ENCODE measurements at regions not wholly inside any gene's neighbourhood (a gene's known extent, or its start where the extent isn't known, plus 50 kb on each side); places are given as distances from the start of the nearest gene placed in this dataset.
A peak's percentile ranks its signal among the peaks of the same experiment; 100 is the strongest.
"Not testable (repeated sequence)": the region's sequence is repeated elsewhere in the genome, so short reads cannot be mapped to it uniquely, and the experiment has no call there.

GRCh38 chr1:143720087-143721023, 251.4 kb downstream of the FAM72C start:
- peak; percentile 25 for ATAC-seq
- intact Hi-C loops (cut with micrococcal nuclease) = no loop called here

GRCh38 chr1:143718524-143718923, 253.3 kb downstream of the FAM72C start:
- ATAC-seq (no peak), DNase-seq (no peak)
- intact Hi-C loops (cut with micrococcal nuclease) = no loop called here

More at GRCh38 chr1:143720087-143721023, 251.4 kb downstream of the FAM72C start:
- peak; percentile 32 for DNase-seq

GRCh38 chr1:143718021-143718420, 253.8 kb downstream of the FAM72C start:
- intact Hi-C loops (cut with micrococcal nuclease) = no loop called here
- ATAC-seq (no peak), DNase-seq (no peak)

GRCh38 chr1:143717434-143717833, 254.4 kb downstream of the FAM72C start:
- ATAC-seq (no peak), DNase-seq (no peak)
- intact Hi-C loops (cut with micrococcal nuclease) = no loop called here

DNA sequence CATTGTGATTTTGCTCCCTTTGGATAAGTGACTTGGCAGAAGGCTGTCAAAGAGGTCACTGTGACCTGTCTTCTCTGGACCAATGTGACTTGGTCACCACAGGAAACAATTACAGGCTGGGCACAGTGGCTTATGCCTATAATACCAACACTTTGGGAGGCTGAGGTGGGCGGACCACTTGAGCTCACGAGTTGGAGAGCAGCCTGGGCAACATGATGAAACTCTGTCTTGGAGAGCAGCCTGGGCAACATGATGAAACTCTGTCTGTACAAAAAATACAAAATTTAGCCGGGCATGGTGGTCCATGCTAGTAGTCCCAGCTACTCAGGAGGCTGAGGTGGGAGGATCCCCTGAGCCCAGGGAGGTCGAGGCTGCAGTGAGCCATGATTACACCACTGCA, 256.9 kb downstream of the FAM72C start:
- DNase-seq; intact Hi-C loops (cut with micrococcal nuclease); ATAC-seq: not testable (repeated sequence)

DNA sequence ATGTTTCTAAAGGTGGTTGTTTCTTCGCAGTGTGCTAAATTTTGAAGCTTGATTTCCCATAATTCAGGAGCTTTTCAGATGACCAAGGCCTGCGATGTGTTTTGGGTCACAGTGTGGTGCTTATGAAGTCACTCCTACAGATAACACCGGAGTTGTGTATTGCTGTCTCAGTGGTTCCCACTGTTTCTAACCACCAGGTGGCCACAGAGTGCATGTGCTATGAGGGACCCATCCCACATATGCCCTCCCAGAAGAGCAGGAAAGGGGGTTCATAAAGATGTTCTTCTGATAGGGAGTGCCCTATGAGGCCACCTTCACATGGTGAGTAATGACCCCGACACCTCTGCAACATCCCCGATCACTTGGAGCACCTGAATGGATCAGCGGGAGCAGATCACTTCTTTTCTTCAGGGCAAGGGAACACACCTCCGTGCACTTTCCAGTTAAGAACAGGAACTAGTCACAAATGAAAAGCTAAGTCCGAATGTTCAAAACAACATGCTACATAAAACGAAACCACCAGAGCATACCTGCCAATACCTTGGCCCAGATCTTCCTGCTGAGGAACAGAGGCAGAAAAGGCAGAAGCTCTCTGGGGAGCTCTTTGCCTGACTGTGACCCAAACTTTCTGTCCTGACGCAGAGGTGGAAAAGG, 262.1 kb downstream of the FAM72C start:
- intact Hi-C loops (cut with micrococcal nuclease); ATAC-seq; DNase-seq: not testable (repeated sequence)

GRCh38 chr1:143702739-143703138, 269.0 kb downstream of the FAM72C start:
- intact Hi-C loops (cut with micrococcal nuclease); ATAC-seq: not testable (repeated sequence)

DNA sequence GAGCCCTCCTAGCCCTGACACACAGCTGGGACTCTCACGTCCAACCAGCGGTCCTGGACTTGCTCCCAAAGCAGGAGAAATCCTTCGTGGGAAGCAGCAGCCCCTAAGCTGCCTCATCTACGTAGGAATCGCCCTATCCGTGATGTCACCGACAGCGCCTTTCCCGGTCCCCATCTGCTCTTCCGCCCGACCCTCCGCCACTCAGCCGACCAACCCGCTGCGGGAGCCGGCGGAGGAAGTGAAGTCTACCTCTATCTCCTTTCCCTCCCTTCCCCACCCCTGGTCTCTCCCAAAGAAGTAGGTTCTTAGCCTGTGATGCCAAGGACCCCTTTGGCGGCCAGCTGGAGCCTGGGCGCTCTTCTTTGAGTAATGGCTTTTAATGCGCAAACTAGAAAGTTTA, 272.1 kb downstream of the FAM72C start:
- DNase-seq (no peak), ATAC-seq (no peak)
- intact Hi-C loops (cut with micrococcal nuclease) = no loop called here

More at GRCh38 chr1:143702739-143703138, 269.0 kb downstream of the FAM72C start:
- not testable (repeated sequence) for DNase-seq

GRCh38 chr1:143699115-143699514, 272.7 kb downstream of the FAM72C start:
- intact Hi-C loops (cut with micrococcal nuclease) = no loop called here
- no peak for ATAC-seq
- DNase-seq = no peak

- ATAC-seq = no peak
- peak; percentile 51 for DNase-seq
- intact Hi-C loops (cut with micrococcal nuclease) = no loop called here
Measured at GRCh38 chr1:143698016-143698415, 273.8 kb downstream of the FAM72C start.

DNA sequence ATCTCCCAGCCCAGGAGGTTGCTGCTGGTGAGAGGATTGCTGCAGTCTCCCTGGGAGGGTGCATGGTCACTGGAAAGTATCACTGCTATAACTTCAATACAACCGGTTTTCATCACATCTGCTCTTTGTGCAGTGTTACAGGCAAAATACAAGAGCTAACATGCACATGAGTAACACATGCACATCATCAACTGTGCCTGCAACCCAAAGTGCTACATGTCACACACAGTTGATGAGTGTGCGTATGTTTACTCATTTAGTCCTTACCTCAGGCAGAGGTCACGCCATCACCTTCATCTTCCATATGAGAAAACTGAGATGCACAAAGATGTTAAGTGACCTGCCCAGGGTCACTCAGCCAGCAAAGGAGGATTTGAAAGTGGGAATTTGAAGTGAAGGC, 277.7 kb downstream of the FAM72C start:
- no peak for DNase-seq
- ATAC-seq = no peak
- intact Hi-C loops (cut with micrococcal nuclease) = no loop called here

GRCh38 chr1:143691971-143692529, 279.7 kb downstream of the FAM72C start:
- no peak for ATAC-seq
- DNase-seq = no peak
- intact Hi-C loops (cut with micrococcal nuclease) = no loop called here

- DNase-seq (no peak), ATAC-seq (no peak)
- intact Hi-C loops (cut with micrococcal nuclease) = no loop called here
Measured at GRCh38 chr1:143691400-143691891, 280.3 kb downstream of the FAM72C start.

GRCh38 chr1:143689781-143690180, 282.0 kb downstream of the FAM72C start:
- ATAC-seq (no peak), DNase-seq (no peak)
- intact Hi-C loops (cut with micrococcal nuclease) = no loop called here

DNA sequence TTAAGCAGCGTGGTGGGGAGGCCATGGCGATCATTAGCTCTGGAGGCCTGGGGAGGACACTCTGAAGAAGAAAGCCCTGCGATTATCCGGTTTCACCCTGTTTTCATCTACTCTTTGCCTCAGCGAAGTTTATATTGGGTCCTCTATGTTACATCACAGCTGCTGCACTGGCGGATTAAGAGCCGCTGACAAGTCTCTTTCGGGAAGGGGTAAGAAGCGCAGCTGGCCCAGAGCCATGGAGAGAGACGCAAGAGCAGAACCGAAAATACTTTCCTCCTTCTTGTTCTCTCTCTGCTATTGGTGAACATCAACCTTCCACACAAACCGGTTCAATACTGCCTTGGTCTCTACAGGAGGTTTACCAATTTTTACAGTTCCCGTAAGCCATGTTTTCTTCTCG, 291.5 kb downstream of the FAM72C start:
- intact Hi-C loops (cut with micrococcal nuclease) = no loop called here
- no peak for DNase-seq
- ATAC-seq = no peak

DNA sequence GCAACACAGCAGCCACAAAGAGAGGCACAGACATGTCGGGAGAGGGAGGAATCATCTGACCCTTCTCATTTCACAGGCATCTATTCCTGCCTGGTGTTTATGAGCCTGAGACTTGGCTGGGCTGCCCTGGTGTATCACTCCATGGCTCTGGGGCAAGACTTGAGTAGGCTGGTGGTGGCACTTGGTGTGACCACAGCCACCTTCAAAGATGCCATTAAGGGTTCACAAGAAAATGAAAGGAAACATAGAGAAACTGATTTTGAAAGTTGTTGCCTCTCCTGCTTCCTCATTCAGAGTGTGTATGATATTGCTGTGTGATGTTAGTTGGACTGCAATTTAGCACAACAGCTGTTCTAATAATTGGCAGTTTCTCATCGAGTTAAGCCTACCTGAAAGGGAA, 298.8 kb downstream of the FAM72C start:
- ATAC-seq (no peak), DNase-seq (no peak)
- intact Hi-C loops (cut with micrococcal nuclease) = no loop called here

- intact Hi-C loops (cut with micrococcal nuclease) = no loop called here
- no peak for ATAC-seq
- DNase-seq = no peak
Measured at GRCh38 chr1:143667730-143668129, 304.1 kb downstream of the FAM72C start.

DNA sequence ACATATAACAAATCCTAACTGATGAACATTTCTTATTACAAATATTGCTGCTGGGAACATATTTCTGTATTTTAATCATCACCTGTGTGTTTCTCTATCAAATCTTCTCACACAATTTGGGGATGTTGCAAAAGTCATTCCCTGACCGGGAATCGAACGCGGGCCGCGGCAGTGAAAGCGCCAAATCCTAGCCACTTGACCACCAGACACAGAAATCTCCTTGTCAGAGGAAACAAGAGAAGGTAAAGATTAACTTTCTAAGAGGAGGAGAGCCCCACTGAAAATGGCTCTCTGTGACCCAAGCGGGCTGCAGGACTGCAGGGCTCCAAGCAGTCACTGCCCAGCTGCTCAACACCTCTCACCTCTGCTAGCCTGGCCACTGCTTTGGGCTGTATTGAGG, 304.9 kb downstream of the FAM72C start:
- intact Hi-C loops (cut with micrococcal nuclease) = no loop called here
- ATAC-seq = no peak
- DNase-seq = no peak

GRCh38 chr1:143665606-143666005, 306.2 kb downstream of the FAM72C start:
- no peak for DNase-seq
- ATAC-seq = no peak
- intact Hi-C loops (cut with micrococcal nuclease) = no loop called here

DNA sequence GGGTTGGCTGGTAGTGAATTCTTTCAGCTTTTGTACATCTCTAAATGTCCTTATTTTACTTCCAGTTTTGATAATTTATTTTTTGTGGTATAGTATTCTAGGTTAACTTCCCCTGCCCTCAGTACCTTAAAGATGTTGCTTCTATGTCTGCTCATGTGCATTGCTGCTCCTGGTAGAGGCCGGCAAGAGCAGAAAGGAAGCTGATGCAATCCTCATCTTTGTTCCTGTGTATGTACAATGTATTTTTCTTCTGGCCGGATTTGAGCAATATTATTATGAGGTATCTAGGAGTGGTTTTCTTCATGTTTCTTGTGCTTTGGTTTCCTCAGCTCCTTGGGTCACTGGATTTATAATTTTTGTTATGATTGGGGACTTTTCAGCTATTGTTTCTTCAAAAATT, 308.7 kb downstream of the FAM72C start:
- DNase-seq; ATAC-seq; intact Hi-C loops (cut with micrococcal nuclease): not testable (repeated sequence)
